ENCODE measurements at regions not wholly inside any gene's neighbourhood (a gene's known extent, or its start where the extent isn't known, plus 50 kb on each side); places are given as distances from the start of the nearest gene placed in this dataset.
"Not testable (repeated sequence)": the region's sequence is repeated elsewhere in the genome, so short reads cannot be mapped to it uniquely, and the experiment has no call there.

- H3K27me3 ChIP-seq (ENCODE audit: control insufficient read depth in 1 of 2, insufficient read depth in 2 of 2, low read length in 2 of 2): not testable (repeated sequence)
- 89 to 100% methylated on average over 1 of the region's 2 CpGs for WGBS, 2 donors
Measured at GRCh38 chr1:146324463-146324862, 95.6 kb upstream of the NOTCH2NLA start.

GRCh38 chr1:146323302-146323701 lies 94.5 kb upstream of the NOTCH2NLA start:
- WGBS, 2 donors: no CpG with 5 or more reads among the region's 1 CpG
- H3K4me3 ChIP-seq (ENCODE audit: low read depth in 1 of 2, low read length in 2 of 2); H3K36me3 ChIP-seq (ENCODE audit: control insufficient read depth in 2 of 2, insufficient read depth in 2 of 2, low read length in 1 of 2); H3K4me1 ChIP-seq (ENCODE audit: control insufficient read depth in 2 of 2, insufficient read depth in 2 of 2, low read length in 1 of 2); H3K27ac ChIP-seq (ENCODE audit: low read depth in 2 of 2, low read length in 1 of 2); H3K27me3 ChIP-seq (ENCODE audit: control insufficient read depth in 1 of 2, insufficient read depth in 2 of 2, low read length in 2 of 2); H3K9me3 ChIP-seq (ENCODE audit: control insufficient read depth in 2 of 2, insufficient read depth in 1 of 2, low read depth in 1 of 2, low read length in 1 of 2): not testable (repeated sequence)

More at GRCh38 chr1:146324463-146324862, 95.6 kb upstream of the NOTCH2NLA start:
- not testable (repeated sequence) for H3K4me3 ChIP-seq (ENCODE audit: low read depth in 1 of 2, low read length in 2 of 2); H3K9me3 ChIP-seq (ENCODE audit: control insufficient read depth in 2 of 2, insufficient read depth in 1 of 2, low read depth in 1 of 2, low read length in 1 of 2); H3K36me3 ChIP-seq (ENCODE audit: control insufficient read depth in 2 of 2, insufficient read depth in 2 of 2, low read length in 1 of 2); H3K27ac ChIP-seq (ENCODE audit: low read depth in 2 of 2, low read length in 1 of 2); H3K4me1 ChIP-seq (ENCODE audit: control insufficient read depth in 2 of 2, insufficient read depth in 2 of 2, low read length in 1 of 2)

- H3K4me3 ChIP-seq (ENCODE audit: low read depth in 1 of 2, low read length in 2 of 2); H3K27me3 ChIP-seq (ENCODE audit: control insufficient read depth in 1 of 2, insufficient read depth in 2 of 2, low read length in 2 of 2); H3K9me3 ChIP-seq (ENCODE audit: control insufficient read depth in 2 of 2, insufficient read depth in 1 of 2, low read depth in 1 of 2, low read length in 1 of 2); H3K4me1 ChIP-seq (ENCODE audit: control insufficient read depth in 2 of 2, insufficient read depth in 2 of 2, low read length in 1 of 2); H3K27ac ChIP-seq (ENCODE audit: low read depth in 2 of 2, low read length in 1 of 2); H3K36me3 ChIP-seq (ENCODE audit: control insufficient read depth in 2 of 2, insufficient read depth in 2 of 2, low read length in 1 of 2): not testable (repeated sequence)
- WGBS, 2 donors: 60 to 65% methylated on average over 2 of the region's 4 CpGs
Measured at GRCh38 chr1:146322893-146323292, 94.1 kb upstream of the NOTCH2NLA start.

GRCh38 chr1:146318715-146319114 lies 89.9 kb upstream of the NOTCH2NLA start:
- WGBS, 2 donors: 98 to 100% methylated on average over 1 of the region's 4 CpGs

GRCh38 chr1:146317785-146318184 lies 89.0 kb upstream of the NOTCH2NLA start:
- not testable (repeated sequence) for H3K4me3 ChIP-seq (ENCODE audit: low read depth in 1 of 2, low read length in 2 of 2); H3K4me1 ChIP-seq (ENCODE audit: control insufficient read depth in 2 of 2, insufficient read depth in 2 of 2, low read length in 1 of 2); H3K9me3 ChIP-seq (ENCODE audit: control insufficient read depth in 2 of 2, insufficient read depth in 1 of 2, low read depth in 1 of 2, low read length in 1 of 2); H3K36me3 ChIP-seq (ENCODE audit: control insufficient read depth in 2 of 2, insufficient read depth in 2 of 2, low read length in 1 of 2); H3K27ac ChIP-seq (ENCODE audit: low read depth in 2 of 2, low read length in 1 of 2); H3K27me3 ChIP-seq (ENCODE audit: control insufficient read depth in 1 of 2, insufficient read depth in 2 of 2, low read length in 2 of 2)
- 88 to 92% methylated on average over 1 of the region's 1 CpG for WGBS, 2 donors

More at GRCh38 chr1:146318715-146319114, 89.9 kb upstream of the NOTCH2NLA start:
- H3K27me3 ChIP-seq (ENCODE audit: control insufficient read depth in 1 of 2, insufficient read depth in 2 of 2, low read length in 2 of 2); H3K36me3 ChIP-seq (ENCODE audit: control insufficient read depth in 2 of 2, insufficient read depth in 2 of 2, low read length in 1 of 2); H3K9me3 ChIP-seq (ENCODE audit: control insufficient read depth in 2 of 2, insufficient read depth in 1 of 2, low read depth in 1 of 2, low read length in 1 of 2); H3K27ac ChIP-seq (ENCODE audit: low read depth in 2 of 2, low read length in 1 of 2); H3K4me3 ChIP-seq (ENCODE audit: low read depth in 1 of 2, low read length in 2 of 2); H3K4me1 ChIP-seq (ENCODE audit: control insufficient read depth in 2 of 2, insufficient read depth in 2 of 2, low read length in 1 of 2): not testable (repeated sequence)

GRCh38 chr1:146314449-146315246 lies 85.8 kb upstream of the NOTCH2NLA start:
- no CpG with 5 or more reads among the region's 5 CpGs for WGBS, 2 donors

GRCh38 chr1:146310579-146310978 lies 81.8 kb upstream of the NOTCH2NLA start:
- H3K27ac ChIP-seq (ENCODE audit: low read depth in 2 of 2, low read length in 1 of 2); H3K9me3 ChIP-seq (ENCODE audit: control insufficient read depth in 2 of 2, insufficient read depth in 1 of 2, low read depth in 1 of 2, low read length in 1 of 2); H3K4me3 ChIP-seq (ENCODE audit: low read depth in 1 of 2, low read length in 2 of 2); H3K36me3 ChIP-seq (ENCODE audit: control insufficient read depth in 2 of 2, insufficient read depth in 2 of 2, low read length in 1 of 2); H3K4me1 ChIP-seq (ENCODE audit: control insufficient read depth in 2 of 2, insufficient read depth in 2 of 2, low read length in 1 of 2); H3K27me3 ChIP-seq (ENCODE audit: control insufficient read depth in 1 of 2, insufficient read depth in 2 of 2, low read length in 2 of 2): not testable (repeated sequence)

More at GRCh38 chr1:146314449-146315246, 85.8 kb upstream of the NOTCH2NLA start:
- H3K36me3 ChIP-seq (ENCODE audit: control insufficient read depth in 2 of 2, insufficient read depth in 2 of 2, low read length in 1 of 2); H3K27me3 ChIP-seq (ENCODE audit: control insufficient read depth in 1 of 2, insufficient read depth in 2 of 2, low read length in 2 of 2); H3K4me3 ChIP-seq (ENCODE audit: low read depth in 1 of 2, low read length in 2 of 2); H3K4me1 ChIP-seq (ENCODE audit: control insufficient read depth in 2 of 2, insufficient read depth in 2 of 2, low read length in 1 of 2); H3K27ac ChIP-seq (ENCODE audit: low read depth in 2 of 2, low read length in 1 of 2); H3K9me3 ChIP-seq (ENCODE audit: control insufficient read depth in 2 of 2, insufficient read depth in 1 of 2, low read depth in 1 of 2, low read length in 1 of 2): not testable (repeated sequence)

- not testable (repeated sequence) for H3K4me1 ChIP-seq (ENCODE audit: control insufficient read depth in 2 of 2, insufficient read depth in 2 of 2, low read length in 1 of 2); H3K27ac ChIP-seq (ENCODE audit: low read depth in 2 of 2, low read length in 1 of 2)
- WGBS, 2 donors: no CpG with 5 or more reads among the region's 1 CpG
Measured at GRCh38 chr1:146309427-146309826, 80.6 kb upstream of the NOTCH2NLA start.

GRCh38 chr1:146308892-146309291 lies 80.1 kb upstream of the NOTCH2NLA start:
- H3K36me3 ChIP-seq (ENCODE audit: control insufficient read depth in 2 of 2, insufficient read depth in 2 of 2, low read length in 1 of 2); H3K27me3 ChIP-seq (ENCODE audit: control insufficient read depth in 1 of 2, insufficient read depth in 2 of 2, low read length in 2 of 2); H3K9me3 ChIP-seq (ENCODE audit: control insufficient read depth in 2 of 2, insufficient read depth in 1 of 2, low read depth in 1 of 2, low read length in 1 of 2); H3K4me3 ChIP-seq (ENCODE audit: low read depth in 1 of 2, low read length in 2 of 2); H3K27ac ChIP-seq (ENCODE audit: low read depth in 2 of 2, low read length in 1 of 2); H3K4me1 ChIP-seq (ENCODE audit: control insufficient read depth in 2 of 2, insufficient read depth in 2 of 2, low read length in 1 of 2): not testable (repeated sequence)
- 38% methylated on average over 1 of the region's 1 CpG; no CpG with 5 or more reads in 1 of the 2 donors for WGBS, 2 donors

More at GRCh38 chr1:146309427-146309826, 80.6 kb upstream of the NOTCH2NLA start:
- not testable (repeated sequence) for H3K27me3 ChIP-seq (ENCODE audit: control insufficient read depth in 1 of 2, insufficient read depth in 2 of 2, low read length in 2 of 2); H3K9me3 ChIP-seq (ENCODE audit: control insufficient read depth in 2 of 2, insufficient read depth in 1 of 2, low read depth in 1 of 2, low read length in 1 of 2); H3K36me3 ChIP-seq (ENCODE audit: control insufficient read depth in 2 of 2, insufficient read depth in 2 of 2, low read length in 1 of 2); H3K4me3 ChIP-seq (ENCODE audit: low read depth in 1 of 2, low read length in 2 of 2)

- not testable (repeated sequence) for H3K9me3 ChIP-seq (ENCODE audit: control insufficient read depth in 2 of 2, insufficient read depth in 1 of 2, low read depth in 1 of 2, low read length in 1 of 2); H3K4me1 ChIP-seq (ENCODE audit: control insufficient read depth in 2 of 2, insufficient read depth in 2 of 2, low read length in 1 of 2); H3K36me3 ChIP-seq (ENCODE audit: control insufficient read depth in 2 of 2, insufficient read depth in 2 of 2, low read length in 1 of 2); H3K4me3 ChIP-seq (ENCODE audit: low read depth in 1 of 2, low read length in 2 of 2); H3K27ac ChIP-seq (ENCODE audit: low read depth in 2 of 2, low read length in 1 of 2); H3K27me3 ChIP-seq (ENCODE audit: control insufficient read depth in 1 of 2, insufficient read depth in 2 of 2, low read length in 2 of 2)
- WGBS, 2 donors: 75 to 78% methylated on average over 3 of the region's 5 CpGs
Measured at GRCh38 chr1:146308152-146308551, 79.3 kb upstream of the NOTCH2NLA start.
